Adrenal gland (tissue), 5 donors: ENCODE measurements at regions not wholly inside any gene's neighbourhood (a gene's known extent, or its start where the extent isn't known, plus 50 kb on each side); places are given as distances from the start of the nearest gene placed in this dataset.

ENCODE experiments used
- POLR2A ChIP-seq, 2 donors: fragments of 450-650 bp; IDR thresholded peaks; one replicate each; pipeline ENCODE4 v1.6.1; 2017; ENCODE audit warnings: antibody characterized with exemption in 2 of 2, mild to moderate bottlenecking in 2 of 2, moderate library complexity in 1 of 2
- TF ChIP-seq, protein P1 (sequence below), 6 experiments: fragments of 450-650 bp in 4 of 6; fragments of 200-600 bp in 2 of 6; sonication (generic) in 1 of 6; IDR thresholded peaks; 1 replicate in 5 of 6; 2 replicates in 1 of 6; pipeline versions ENCODE4 v1.5.1 to v1.8.0; 2016 to 2021; ENCODE audit warnings: antibody characterized with exemption in 6 of 6, mild to moderate bottlenecking in 2 of 6, moderate library complexity in 1 of 6
- donor health status: DM: no; HTN: no; CAD: no.

DNA sequence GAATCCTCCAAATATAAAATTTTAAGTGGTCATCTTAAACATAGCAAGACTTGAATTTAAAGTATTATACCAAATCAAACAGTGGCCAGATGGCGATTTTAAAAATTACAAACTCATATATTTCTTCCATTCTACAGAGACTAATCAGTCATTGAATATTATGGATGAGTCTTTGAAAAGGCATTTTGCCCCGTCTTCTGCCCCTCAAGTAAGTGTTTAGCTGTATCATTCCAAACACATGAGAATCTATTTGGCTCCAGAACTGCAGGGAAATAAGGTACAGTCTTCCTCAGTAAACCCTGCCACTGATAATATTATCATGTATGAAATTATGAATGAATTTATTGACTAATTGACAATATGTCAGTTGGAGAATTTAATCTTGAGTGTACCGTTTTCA is 191.0 kb downstream of the SLC7A11 start:
- TF ChIP-seq, protein P1, sequence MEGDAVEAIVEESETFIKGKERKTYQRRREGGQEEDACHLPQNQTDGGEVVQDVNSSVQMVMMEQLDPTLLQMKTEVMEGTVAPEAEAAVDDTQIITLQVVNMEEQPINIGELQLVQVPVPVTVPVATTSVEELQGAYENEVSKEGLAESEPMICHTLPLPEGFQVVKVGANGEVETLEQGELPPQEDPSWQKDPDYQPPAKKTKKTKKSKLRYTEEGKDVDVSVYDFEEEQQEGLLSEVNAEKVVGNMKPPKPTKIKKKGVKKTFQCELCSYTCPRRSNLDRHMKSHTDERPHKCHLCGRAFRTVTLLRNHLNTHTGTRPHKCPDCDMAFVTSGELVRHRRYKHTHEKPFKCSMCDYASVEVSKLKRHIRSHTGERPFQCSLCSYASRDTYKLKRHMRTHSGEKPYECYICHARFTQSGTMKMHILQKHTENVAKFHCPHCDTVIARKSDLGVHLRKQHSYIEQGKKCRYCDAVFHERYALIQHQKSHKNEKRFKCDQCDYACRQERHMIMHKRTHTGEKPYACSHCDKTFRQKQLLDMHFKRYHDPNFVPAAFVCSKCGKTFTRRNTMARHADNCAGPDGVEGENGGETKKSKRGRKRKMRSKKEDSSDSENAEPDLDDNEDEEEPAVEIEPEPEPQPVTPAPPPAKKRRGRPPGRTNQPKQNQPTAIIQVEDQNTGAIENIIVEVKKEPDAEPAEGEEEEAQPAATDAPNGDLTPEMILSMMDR (IDR thresholded peaks at IDR 0.05), result no peak
- TF ChIP-seq POLR2A (IDR thresholded peaks at IDR 0.05), result no peak
